Transverse colon (tissue), 4 donors: ENCODE measurements at regions not wholly inside any gene's neighbourhood (a gene's known extent, or its start where the extent isn't known, plus 50 kb on each side); places are given as distances from the start of the nearest gene placed in this dataset.

Experiments used
- EP300 ChIP-seq: sonication (generic); formaldehyde crosslinking; IDR thresholded peaks from one replicate; pipeline ENCODE4 v1.6.1; 2017; ENCODE audit warnings: antibody characterized with exemption, low read depth
- POLR2A ChIP-seq: fragments of 450-650 bp; IDR thresholded peaks from one replicate; pipeline ENCODE4 v1.6.1; 2016; ENCODE audit warnings: antibody characterized with exemption, mild to moderate bottlenecking, moderate library complexity
- POLR2AphosphoS5 ChIP-seq, 3 donors: sonication (generic); formaldehyde crosslinking; IDR thresholded peaks; one replicate each; pipeline ENCODE4 v1.6.1; 2016; ENCODE audit warnings: antibody characterized with exemption in 3 of 3
- TF ChIP-seq, protein P1 (sequence below), 5 experiments: fragments of 200-600 bp in 3 of 5; fragments of 450-650 bp in 2 of 5; sonication (generic) in 3 of 5; IDR thresholded peaks; 1 replicate in 2 of 5; 2 replicates in 3 of 5; pipeline ENCODE4 v1.5.1; 2016 to 2017; ENCODE audit warnings: antibody characterized with exemption in 5 of 5, inconsistent platforms in 3 of 5, mild to moderate bottlenecking in 2 of 5, moderate library complexity in 1 of 5

DNA sequence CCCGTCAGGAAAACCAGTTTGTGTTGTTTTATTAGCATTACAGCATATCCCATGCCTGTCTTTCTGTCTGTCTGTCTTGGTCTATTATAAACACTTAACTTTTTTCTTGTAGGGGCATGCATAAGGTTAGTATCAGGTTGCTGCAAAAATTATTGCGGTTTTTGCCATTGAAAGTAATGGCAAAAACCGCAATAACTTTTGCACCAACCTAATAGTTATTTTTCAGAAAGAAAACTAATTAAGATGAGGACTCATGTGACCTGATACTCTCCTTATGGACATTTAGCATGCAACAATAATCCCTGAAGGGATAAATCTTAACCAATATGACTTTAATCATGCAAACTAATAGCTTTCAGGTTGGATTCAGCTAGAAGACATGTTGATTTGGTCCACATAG is 326.7 kb upstream of the SUCLG2 start:
- TF ChIP-seq, protein P1, sequence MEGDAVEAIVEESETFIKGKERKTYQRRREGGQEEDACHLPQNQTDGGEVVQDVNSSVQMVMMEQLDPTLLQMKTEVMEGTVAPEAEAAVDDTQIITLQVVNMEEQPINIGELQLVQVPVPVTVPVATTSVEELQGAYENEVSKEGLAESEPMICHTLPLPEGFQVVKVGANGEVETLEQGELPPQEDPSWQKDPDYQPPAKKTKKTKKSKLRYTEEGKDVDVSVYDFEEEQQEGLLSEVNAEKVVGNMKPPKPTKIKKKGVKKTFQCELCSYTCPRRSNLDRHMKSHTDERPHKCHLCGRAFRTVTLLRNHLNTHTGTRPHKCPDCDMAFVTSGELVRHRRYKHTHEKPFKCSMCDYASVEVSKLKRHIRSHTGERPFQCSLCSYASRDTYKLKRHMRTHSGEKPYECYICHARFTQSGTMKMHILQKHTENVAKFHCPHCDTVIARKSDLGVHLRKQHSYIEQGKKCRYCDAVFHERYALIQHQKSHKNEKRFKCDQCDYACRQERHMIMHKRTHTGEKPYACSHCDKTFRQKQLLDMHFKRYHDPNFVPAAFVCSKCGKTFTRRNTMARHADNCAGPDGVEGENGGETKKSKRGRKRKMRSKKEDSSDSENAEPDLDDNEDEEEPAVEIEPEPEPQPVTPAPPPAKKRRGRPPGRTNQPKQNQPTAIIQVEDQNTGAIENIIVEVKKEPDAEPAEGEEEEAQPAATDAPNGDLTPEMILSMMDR (IDR thresholded peaks at IDR 0.05): no peak
- TF ChIP-seq POLR2A (no peak), POLR2AphosphoS5 (IDR thresholded peaks at IDR 0.05) (no peak), EP300 (no peak)
